Putamen (tissue), 1 donor: ENCODE measurements at regions not wholly inside any gene's neighbourhood (a gene's known extent, or its start where the extent isn't known, plus 50 kb on each side); places are given as distances from the start of the nearest gene placed in this dataset.
A peak's percentile ranks its signal among the peaks of the same experiment; 100 is the strongest.

Experiments
- DNase-seq: peaks from one replicate; pipeline ENCODE4 v3.0.0-alpha.2; 2016; ENCODE audit warnings: low spot score

DNA sequence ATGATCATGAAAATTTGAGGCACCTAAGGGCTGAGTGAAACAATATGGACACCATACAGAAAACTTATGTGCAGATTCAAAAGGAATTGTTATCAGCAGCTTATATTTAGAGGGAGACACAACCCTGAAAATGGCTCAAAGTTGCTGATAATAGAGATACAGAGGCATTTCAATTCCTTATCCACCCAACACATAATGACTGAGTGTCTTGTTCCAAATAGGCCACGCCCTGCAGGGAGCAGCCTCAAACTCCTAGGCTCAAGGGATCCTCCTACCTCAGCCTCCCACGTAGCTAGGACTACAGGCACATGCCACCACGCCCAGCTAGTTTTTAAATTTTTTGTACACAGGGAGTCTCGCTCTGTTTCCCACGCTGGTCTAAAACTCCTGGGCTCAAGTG, 79.0 kb downstream of the LBH start:
- DNase-seq = no peak

DNA sequence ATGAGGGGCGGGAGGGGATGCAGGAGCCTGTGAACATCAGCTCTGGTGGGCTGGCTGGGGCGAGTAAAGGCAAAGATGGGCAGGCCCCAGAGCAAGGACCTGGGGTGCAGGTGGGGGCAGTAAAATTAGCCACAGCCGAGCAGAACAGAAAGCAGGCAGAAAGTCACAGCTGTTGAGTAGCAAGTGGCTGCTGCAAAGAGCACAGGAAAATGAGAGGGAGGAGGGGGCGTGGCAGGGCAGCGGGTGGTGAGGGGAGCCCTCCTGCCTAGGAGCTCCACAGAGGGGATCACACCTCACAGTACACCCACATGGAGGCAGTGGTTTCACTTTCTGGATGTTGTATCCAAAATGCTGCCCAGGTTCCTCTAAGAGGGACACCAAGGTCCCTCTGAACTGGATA, 79.6 kb downstream of the LBH start:
- no peak for DNase-seq

GRCh38 chr2:30311711-30312110, 80.4 kb downstream of the LBH start:
- DNase-seq = no peak

DNA sequence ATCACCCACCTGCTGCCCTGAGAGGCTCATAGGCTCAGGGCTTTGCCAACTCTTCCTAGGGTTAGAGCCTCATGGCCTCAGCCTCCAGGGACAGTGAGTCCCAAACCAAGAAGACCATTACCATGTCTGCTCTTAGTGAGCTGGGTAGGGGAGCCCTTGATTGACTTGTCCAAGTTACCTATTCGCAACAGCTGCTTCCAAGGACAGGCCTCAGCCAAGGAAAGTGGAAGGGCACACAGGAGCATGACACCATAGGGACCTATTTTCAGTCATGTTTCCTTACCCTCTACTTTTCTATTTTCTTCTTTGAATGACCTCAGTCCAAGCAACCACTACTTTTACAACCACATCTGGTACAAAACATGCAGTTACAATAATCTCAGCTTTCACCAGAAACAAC, 81.6 kb downstream of the LBH start:
- DNase-seq = no peak

DNA sequence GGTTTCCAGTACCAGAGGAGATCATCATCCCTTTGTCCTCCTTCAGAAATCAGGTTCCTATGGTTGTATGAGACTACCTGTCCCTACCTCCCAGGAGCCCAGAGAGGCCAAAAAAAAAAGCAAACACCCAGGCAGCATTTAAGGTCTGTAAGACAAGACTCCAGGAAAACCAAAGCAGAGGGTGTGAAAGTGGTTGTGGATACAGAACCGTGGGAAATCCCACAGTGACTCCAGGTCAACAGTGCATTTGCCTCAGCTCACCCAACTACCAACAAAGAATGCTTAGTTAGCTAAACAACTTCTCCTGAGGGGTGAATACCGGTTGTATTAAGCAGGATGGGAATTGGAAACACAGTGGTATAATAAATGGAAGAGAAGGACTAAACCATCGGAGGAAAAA, 83.6 kb downstream of the LBH start:
- DNase-seq = no peak

- DNase-seq = no peak
Measured at GRCh38 chr2:30315391-30316063, 84.2 kb downstream of the LBH start.

GRCh38 chr2:30316408-30316807, 85.1 kb downstream of the LBH start:
- no peak for DNase-seq

- peak; percentile 3 for DNase-seq
Measured at GRCh38 chr2:30318987-30319782, 87.9 kb downstream of the LBH start.

- peak; percentile 32 for DNase-seq
Measured at GRCh38 chr2:30321466-30321865, 90.1 kb downstream of the LBH start.

GRCh38 chr2:30323499-30323898, 92.2 kb downstream of the LBH start:
- DNase-seq = no peak

DNA sequence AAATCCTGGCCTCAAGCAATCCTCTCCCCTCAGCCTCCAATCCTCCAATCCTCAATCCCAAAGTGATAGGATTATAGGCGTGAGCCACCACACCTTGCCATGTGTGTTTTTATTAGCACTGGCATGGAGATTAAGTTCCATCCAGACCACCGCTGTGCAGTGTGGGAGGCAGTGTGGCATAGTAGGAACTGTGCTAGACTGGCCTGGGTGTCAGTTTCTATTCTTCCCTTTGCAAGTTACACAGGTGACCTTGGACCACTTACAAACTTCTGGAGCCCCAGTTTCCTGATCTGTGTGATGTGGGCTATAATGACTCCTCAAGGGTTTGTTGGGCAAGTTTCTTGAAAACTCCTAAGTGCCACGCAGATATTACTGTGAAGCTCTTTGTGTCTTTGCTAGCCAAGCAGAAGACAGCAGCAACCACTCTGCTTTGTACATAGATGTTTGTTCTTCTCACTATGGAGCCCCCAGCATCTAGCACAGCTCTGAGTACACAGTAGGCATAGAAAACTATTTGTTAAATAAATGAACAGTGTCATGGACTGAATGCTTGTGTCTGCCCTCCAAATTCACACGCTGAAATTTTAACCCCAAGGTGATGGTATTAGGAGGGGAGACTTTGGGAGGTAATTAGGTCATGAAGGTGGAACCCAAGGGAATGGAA, 93.0 kb downstream of the LBH start:
- DNase-seq = no peak

DNA sequence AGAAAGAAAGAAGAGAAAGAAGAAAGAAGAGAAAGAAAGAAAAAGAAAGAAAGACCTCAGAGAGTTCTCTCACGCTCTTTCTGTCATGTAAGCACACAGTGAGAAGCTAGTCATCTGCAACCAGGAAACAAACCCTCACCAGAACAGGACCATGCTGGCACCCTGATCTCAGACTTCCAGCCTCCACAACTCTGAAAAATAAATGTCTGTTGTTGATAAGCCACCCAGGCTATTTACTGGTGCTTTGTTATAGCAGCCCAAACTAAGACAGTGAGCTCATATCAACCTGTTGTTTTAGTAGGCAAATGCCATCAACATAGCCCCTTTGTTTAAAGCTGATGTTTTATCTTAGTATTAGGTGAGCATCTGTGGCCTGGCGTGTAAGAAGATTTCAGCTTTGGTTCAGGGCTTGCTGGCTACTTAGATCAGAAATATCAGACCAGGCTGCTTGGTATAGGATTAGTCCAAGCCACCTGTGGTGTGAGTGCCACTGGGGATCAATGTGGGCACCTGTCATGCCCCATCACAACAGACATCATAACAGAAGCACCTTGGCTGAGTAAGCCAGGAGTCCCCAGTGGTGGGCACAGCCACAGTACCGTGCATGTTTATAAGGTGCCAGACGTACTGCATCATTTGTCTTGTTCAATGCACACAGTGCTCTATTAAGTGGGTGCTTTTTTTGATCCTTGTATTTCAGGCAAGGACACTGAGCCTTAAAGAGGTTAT, 94.4 kb downstream of the LBH start:
- no peak for DNase-seq

- DNase-seq = no peak
Measured at GRCh38 chr2:30326497-30326896, 95.2 kb downstream of the LBH start.

DNA sequence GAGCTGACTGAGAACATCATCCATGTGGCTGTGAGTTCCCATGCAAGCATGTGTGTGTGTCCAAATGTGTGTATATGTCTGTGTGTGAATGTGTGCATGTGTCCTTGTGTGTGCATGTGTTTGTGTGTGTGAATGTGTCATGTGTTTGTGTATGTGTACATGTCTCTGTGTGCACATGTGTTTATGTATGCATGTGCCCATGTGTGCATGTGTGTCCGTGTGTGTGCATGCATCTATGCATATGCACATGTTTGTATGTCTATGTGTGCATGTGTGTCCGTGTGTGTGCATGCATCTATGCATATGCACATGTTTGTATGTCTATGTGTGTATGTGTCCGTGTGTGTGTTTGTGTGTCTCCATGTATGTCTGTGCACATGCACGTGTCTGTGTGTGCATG, 99.7 kb downstream of the LBH start:
- DNase-seq = no peak

DNA sequence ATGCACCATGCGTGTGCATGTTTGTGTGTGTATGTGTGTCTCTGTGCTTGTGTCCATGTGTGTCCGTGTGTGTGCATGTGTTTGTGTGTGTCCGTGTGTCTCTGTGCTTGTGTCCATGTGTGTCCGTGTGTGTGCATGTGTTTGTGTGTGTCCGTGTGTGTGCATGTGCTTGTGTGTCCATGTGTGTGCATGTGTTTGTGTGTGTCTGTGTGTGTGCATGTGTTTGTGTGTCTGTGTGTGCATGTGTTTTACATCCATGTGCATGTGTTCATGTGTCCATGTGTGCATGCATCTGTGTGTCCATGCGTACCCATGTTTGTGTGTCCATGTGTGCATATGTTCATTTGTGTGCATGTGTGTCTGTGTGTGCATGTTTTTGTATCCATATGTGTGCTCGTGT, 100.5 kb downstream of the LBH start:
- no peak for DNase-seq

DNA sequence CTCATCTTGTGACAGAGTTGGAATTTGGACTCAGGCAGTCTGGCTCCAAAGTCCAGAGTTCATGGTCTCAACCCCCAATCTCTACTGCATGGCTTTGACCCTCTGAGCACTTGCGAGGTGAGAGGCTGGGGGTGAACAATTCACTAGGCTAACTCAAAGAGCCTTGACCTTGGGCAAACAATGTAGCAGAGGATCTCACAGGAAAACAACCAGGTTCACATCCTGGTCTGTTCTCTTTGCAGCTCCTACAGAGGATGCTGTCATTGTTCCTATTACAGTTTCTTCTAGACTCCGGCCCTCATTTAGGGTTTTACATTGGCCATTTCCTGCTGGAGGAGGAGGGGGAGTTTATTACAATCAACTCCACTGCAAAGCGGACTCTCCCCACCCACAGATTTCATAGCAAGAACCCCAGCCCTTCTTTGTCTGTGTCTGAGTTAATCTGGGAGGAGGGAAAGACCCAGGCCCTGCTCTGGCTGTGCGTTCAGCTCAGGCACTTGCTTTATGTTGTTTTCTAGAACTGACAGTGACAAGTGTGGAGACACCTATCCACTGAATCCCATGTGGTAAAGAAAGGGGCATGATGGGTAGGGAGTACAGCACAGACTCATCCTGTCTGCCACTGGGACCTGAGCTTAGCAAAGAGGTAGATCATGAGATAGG, 101.6 kb downstream of the LBH start:
- DNase-seq = no peak

DNA sequence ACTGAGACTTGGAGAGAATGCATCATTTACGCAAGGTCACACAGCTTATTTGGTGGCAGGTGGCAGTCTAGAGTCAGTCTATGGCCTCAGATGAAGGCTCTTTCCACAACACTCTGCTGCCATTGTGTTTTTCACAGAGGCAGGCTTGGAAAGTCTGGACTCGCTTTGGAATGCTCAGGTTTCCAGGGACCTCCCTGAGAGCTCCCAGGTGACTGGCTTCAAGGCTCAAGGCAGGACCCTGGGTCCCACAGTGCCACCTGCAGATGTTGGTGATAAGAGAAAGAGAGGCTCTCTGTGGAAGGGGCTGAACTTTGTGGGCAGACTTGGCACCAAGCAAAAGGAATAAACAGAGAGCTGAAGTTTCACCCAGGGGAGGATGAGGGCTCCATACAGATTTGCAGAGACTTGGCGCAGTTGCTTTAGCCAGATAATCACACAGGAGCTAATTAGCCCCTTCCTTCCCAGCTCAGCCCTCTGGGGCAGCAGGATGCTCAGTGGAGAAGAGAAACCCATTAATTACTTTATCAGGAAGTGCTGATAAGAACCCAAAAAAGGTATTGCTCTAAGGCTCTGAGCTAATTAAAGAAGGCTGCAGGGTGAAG, 103.5 kb downstream of the LBH start:
- DNase-seq = no peak

- no peak for DNase-seq
Measured at GRCh38 chr2:30336084-30336483, 104.8 kb downstream of the LBH start.

DNA sequence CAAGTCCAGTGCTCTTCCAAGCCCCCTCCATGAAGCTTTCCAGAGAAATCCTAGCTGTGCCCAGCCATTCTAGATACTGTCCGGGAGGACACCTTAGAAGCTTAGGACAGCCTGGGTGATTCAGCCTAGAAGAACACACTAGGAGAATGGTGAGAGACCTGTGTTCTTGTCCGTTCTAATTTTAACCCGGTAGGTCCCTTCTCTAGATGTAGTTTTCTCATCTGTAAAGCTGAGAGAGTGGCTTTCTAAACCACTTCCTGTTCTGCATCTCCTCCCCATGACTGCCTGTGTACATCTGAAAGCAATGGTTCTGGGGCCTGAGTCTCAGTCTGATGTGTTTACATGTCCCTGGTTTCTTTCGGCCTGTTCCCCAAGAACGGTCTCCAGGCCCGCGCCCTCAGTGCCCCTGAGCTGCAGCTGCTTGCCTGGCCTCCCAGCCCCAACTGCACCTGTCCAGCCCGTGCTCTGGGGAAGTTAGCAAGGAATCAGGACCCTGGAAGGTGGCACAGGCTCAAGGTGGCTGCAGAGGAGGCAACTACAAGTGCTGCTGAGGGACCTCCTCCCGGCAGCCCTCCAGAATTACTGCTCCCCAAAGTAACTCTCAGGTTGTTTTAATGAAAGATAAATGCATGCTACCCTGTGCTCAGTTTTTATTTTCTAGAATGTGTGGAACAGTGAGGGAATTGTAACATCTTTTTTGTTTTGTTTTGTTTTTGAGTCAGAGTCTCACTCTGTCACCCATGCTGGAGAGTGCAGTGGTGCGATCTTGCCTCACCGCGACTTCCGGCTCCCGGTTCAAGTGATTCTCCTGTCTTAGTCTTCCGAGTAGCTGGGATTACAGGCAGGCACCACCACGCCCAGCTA, 105.9 kb downstream of the LBH start:
- no peak for DNase-seq

- no peak for DNase-seq
Measured at GRCh38 chr2:30338475-30338874, 107.1 kb downstream of the LBH start.

DNA sequence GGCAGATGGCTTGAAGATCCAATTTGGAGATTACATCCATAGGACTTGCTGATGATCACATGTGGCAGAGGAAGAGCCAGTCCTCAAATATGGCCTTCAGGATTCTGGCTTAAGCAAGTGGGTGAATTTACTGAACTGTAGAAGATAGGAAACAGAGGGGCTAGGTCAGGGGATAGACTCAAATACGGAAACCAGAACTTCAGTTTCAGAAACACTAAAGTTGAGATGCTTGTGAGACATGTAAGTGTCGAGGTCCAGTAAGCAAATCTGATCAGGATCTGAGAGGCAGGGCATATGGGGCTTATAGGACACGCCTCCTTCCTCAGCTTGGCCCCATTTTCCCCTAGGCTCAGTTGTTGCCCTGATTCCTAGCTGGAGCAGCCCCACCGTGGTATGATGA, 107.7 kb downstream of the LBH start:
- no peak for DNase-seq
